ENCODE measurements at regions not wholly inside any gene's neighbourhood (a gene's known extent, or its start where the extent isn't known, plus 50 kb on each side); places are given as distances from the start of the nearest gene placed in this dataset.

DNA sequence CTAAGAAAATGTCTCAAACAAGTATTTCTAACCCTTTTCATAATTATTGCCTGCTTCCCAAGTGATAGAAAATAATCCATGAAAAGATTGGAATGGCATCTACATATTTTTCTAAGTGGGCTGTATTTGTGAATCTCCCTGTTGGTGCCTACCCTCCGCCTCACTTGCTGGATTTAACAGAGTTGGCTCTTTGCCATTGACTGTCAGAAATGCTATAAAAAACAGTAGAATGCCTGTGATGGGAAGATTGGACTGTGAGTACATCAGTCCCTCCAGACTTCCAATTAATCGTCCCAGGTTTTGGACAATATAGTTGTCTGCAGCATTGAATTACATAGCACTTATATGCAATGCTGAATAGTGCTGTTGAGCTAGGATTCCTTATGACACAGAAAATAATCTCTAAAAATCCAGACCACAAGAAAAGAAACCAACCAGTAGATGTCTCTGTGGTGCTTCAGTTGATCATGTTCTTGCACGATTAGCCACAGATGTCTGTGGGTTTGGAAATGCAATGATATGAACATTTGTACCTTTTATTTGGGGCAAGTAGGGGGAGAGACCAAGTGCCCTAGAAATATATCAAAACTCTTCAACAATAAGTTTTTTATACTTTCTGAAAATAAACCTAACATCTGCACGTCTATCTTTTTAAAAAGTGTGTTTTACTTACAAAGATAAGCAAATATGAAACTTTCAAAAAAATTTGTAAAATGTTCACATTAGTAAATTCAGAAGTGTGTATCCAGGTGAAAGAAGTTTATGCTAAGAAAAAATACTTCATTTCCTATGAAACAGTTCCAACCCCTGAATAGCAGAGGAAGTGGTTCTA is 88.5 kb downstream of the DYNAP start:
- in situ Hi-C loops (cut with MboI; ENCODE audit: low sequenced_read_pairs) = loop anchor here (5.0 to 25.0 kb wide), 2 partner anchors 303 to 533 kb away; no protein-coding TSS in a partner anchor
- intact Hi-C loops (cut with micrococcal nuclease) = loop anchor here (1.0 to 10.0 kb wide), 5 partner anchors 96 to 645 kb away; partner anchors contain the start of gene RAB27B
- H2BK120ac ChIP-seq (ENCODE audit: low read depth, low read length) = no peak overlapping the region; the same call in 1 of the 2 replicates
- no peak overlapping the region for H3K27ac ChIP-seq (ENCODE audit: insufficient read depth, low read length)
- H2BK15ac ChIP-seq (ENCODE audit: low read depth, low read length) = no peak overlapping the region
- no peak overlapping the region for H2AK9ac ChIP-seq (replicated peaks; ENCODE audit: low read depth, low read length, poor library complexity)
- H3K56ac ChIP-seq (ENCODE audit: extremely low read depth, insufficient read depth, low read length) = no peak overlapping the region
- H2BK20ac ChIP-seq (ENCODE audit: low read depth, low read length) = peak overlapping the region; percentile 49; the same call in 1 of the 2 replicates
- no peaks in the 10 kb centered on the region for H3K36me3 ChIP-seq (ENCODE audit: control insufficient read depth, insufficient read depth, low read length)
- TF ChIP-seq MXI1 (IDR thresholded peaks at IDR 0.05; ENCODE audit: borderline replicate concordance, low read depth, low read length) (no peak), RAD21 (IDR thresholded peaks at IDR 0.05; ENCODE audit: low read length) (peak; percentile 93), SMC3 (IDR thresholded peaks at IDR 0.05; ENCODE audit: low read depth, low read length) (peak; percentile 94)
- TF ChIP-seq, protein P1, sequence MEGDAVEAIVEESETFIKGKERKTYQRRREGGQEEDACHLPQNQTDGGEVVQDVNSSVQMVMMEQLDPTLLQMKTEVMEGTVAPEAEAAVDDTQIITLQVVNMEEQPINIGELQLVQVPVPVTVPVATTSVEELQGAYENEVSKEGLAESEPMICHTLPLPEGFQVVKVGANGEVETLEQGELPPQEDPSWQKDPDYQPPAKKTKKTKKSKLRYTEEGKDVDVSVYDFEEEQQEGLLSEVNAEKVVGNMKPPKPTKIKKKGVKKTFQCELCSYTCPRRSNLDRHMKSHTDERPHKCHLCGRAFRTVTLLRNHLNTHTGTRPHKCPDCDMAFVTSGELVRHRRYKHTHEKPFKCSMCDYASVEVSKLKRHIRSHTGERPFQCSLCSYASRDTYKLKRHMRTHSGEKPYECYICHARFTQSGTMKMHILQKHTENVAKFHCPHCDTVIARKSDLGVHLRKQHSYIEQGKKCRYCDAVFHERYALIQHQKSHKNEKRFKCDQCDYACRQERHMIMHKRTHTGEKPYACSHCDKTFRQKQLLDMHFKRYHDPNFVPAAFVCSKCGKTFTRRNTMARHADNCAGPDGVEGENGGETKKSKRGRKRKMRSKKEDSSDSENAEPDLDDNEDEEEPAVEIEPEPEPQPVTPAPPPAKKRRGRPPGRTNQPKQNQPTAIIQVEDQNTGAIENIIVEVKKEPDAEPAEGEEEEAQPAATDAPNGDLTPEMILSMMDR (conservative IDR thresholded peaks at IDR 0.05; ENCODE audit: low read depth, low read length) = peak; percentile 84
- H4K8ac ChIP-seq (ENCODE audit: low read depth in 2 of 2, low read length in 2 of 2) = 0 out of 4 replicates have a peak overlapping the region, but pooled peaks of 1 of the 2 experiments have one; percentile 47
- no peaks in the 10 kb centered on the region for H3K27me3 ChIP-seq (ENCODE audit: control insufficient read depth, insufficient read depth, low read length)
- no peak overlapping the region for H4K91ac ChIP-seq (ENCODE audit: insufficient read depth, low read depth, low read length)
- H3K4me1 ChIP-seq (ENCODE audit: control insufficient read depth, insufficient read depth, low read length) = no peaks in the 10 kb centered on the region
- POLR2A ChIA-PET (ENCODE audit: unreplicated experiment) = no interaction called here
- no peak overlapping the region for H3K9ac ChIP-seq (ENCODE audit: low read depth, low read length)
- H3K4me2 ChIP-seq (ENCODE audit: low read depth, low read length) = no peak overlapping the region
- no peaks in the 10 kb centered on the region for H3K9me3 ChIP-seq (ENCODE audit: control insufficient read depth, insufficient read depth, low read length)
- H3K9me1 ChIP-seq (ENCODE audit: insufficient read depth, low read length) = no peaks in the 10 kb centered on the region
- H3K18ac ChIP-seq (ENCODE audit: low read depth, low read length) = no peak overlapping the region
- no peaks in the 10 kb centered on the region for H4K20me1 ChIP-seq (ENCODE audit: insufficient read depth, low read length)
- 100% methylated on average over 1 of the region's 4 CpGs; no CpG with 5 or more reads in 1 of the 2 experiments for WGBS, 2 experiments (ENCODE audit: extremely low coverage in 2 of 2, insufficient read length in 1 of 2)
- H3K4ac ChIP-seq (ENCODE audit: low read depth, low read length) = 0 out of 2 replicates have a peak overlapping the region, but pooled peaks have one; percentile 36
- CTCF ChIA-PET = interaction anchor here (0.7 to 2.2 kb wide), 5 partner anchors 9 to 304 kb away, joined by 3 to 22 read pairs (median 5); no protein-coding TSS in a partner anchor
- no peak overlapping the region for H2BK5ac ChIP-seq (ENCODE audit: low read depth, low read length, poor library complexity, severe bottlenecking)
- DNase-seq = peak; percentile 83
- H2AK5ac ChIP-seq (ENCODE audit: low read depth, low read length) = 0 out of 2 replicates have a peak overlapping the region, but pooled peaks have one; percentile 2
- no peak overlapping the region for H3K14ac ChIP-seq (replicated peaks; ENCODE audit: low read depth, low read length)
- H3K79me1 ChIP-seq (ENCODE audit: low read depth in 1 of 2, low read length in 2 of 2) = no peaks in the 10 kb centered on the region
- H3K23ac ChIP-seq (ENCODE audit: low read depth, low read length) = no peak overlapping the region
- H2AFZ ChIP-seq (replicated peaks; ENCODE audit: low read length, poor library complexity) = no peak overlapping the region
- dilution Hi-C loops (cut with HindIII; ENCODE audit: low sequenced_read_pairs, unreplicated experiment) = no loop called here
- no peak overlapping the region for H3K4me3 ChIP-seq (ENCODE audit: insufficient read depth, low read depth, low read length)
- peak; percentile 95 for ATAC-seq (ENCODE audit: low read depth)
- BruUV-seq (replicated peaks) = no TSS peak
- peak overlapping the region; percentile 36; the same call in 1 of the 2 replicates for H4K5ac ChIP-seq (ENCODE audit: low read depth, low read length)
